ENCODE measurements at regions not wholly inside any gene's neighbourhood (a gene's known extent, or its start where the extent isn't known, plus 50 kb on each side); places are given as distances from the start of the nearest gene placed in this dataset.

DNA sequence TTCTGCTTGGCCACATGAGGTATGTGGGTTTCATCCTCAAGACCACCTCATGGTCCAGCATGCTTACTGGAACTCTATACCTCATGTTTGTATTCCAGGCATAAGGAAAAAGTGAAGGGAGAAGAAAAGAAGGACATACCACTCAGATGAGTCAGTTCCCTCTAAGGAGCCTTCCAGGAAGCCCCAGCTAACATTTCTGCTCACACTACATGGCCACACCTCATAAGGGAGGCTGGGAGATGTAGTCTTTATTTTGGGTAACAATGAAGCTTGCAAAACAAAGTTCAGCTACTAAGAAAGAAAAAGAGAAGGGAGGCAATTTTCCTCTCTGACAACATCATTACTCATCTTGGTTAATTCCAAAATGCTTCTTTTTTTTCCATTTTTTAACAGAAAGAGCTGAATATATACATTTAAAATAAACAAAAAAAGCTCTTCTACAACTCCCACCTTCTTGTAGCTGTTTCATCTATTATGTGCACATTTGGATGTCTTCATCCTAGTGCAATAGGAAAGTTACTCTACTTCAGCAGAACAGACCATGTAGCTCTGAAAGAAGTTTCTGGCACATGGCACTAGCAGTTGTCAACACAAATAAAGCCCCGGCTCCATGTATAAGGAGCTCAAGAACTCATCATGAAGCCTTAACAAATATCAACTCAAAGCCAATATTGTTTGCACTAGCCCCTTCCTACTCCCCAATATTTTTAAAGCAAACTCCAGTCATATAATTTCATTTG is 123.6 kb upstream of the CCDC112 start:
- TF ChIP-seq, protein P1, sequence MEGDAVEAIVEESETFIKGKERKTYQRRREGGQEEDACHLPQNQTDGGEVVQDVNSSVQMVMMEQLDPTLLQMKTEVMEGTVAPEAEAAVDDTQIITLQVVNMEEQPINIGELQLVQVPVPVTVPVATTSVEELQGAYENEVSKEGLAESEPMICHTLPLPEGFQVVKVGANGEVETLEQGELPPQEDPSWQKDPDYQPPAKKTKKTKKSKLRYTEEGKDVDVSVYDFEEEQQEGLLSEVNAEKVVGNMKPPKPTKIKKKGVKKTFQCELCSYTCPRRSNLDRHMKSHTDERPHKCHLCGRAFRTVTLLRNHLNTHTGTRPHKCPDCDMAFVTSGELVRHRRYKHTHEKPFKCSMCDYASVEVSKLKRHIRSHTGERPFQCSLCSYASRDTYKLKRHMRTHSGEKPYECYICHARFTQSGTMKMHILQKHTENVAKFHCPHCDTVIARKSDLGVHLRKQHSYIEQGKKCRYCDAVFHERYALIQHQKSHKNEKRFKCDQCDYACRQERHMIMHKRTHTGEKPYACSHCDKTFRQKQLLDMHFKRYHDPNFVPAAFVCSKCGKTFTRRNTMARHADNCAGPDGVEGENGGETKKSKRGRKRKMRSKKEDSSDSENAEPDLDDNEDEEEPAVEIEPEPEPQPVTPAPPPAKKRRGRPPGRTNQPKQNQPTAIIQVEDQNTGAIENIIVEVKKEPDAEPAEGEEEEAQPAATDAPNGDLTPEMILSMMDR (conservative IDR thresholded peaks at IDR 0.05 in 1 of 2, IDR thresholded peaks at IDR 0.05 in 1 of 2; ENCODE audit: extremely low read depth in 1 of 2, insufficient read depth in 1 of 2, low read depth in 1 of 2, low read length in 2 of 2) = no peak
- TF ChIP-seq EZH2 (IDR thresholded peaks at IDR 0.05; ENCODE audit: borderline replicate concordance, low read length) = no peak

Measured in mammary epithelial cell (primary cell).